ENCODE measurements at regions not wholly inside any gene's neighbourhood (a gene's known extent, or its start where the extent isn't known, plus 50 kb on each side); places are given as distances from the start of the nearest gene placed in this dataset.

DNA sequence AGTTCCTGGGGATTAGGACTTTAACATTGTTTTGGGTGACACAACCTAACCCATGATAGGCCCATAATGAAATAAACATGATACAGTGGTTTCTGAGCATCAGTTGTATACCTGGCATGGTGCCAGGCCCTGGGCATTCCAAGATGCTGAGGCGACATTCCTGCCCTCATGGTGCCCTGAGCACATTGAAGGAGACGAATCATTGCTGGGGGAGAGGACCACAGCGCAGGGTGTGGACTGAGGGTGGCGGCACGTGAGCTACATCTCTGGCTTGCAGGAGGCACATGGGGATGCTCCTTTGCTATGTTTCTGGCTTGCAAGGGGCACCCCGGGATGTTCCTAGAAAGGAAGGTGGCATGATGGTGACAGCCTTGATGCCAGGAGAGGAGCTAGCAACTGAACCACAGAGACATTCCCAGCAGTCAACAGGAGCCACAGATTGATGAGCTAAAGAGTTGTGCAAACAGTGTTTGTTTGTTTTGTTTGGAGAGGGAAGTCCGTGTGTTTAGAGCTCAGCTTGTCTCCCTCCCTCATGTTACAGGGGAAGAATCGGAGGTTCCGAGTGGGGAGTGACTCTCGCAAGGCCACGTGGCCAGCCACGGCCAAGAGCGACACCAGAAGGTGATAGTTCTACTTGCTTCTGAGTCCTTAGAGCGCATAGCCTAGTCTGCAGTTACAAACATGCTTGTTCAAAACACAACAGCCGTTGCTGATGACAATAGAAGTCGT is 106.4 kb downstream of the MIAT start:
- TF ChIP-seq, protein P1, sequence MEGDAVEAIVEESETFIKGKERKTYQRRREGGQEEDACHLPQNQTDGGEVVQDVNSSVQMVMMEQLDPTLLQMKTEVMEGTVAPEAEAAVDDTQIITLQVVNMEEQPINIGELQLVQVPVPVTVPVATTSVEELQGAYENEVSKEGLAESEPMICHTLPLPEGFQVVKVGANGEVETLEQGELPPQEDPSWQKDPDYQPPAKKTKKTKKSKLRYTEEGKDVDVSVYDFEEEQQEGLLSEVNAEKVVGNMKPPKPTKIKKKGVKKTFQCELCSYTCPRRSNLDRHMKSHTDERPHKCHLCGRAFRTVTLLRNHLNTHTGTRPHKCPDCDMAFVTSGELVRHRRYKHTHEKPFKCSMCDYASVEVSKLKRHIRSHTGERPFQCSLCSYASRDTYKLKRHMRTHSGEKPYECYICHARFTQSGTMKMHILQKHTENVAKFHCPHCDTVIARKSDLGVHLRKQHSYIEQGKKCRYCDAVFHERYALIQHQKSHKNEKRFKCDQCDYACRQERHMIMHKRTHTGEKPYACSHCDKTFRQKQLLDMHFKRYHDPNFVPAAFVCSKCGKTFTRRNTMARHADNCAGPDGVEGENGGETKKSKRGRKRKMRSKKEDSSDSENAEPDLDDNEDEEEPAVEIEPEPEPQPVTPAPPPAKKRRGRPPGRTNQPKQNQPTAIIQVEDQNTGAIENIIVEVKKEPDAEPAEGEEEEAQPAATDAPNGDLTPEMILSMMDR (IDR thresholded peaks at IDR 0.05) = no peak
- no peak for TF ChIP-seq EZH2 (IDR thresholded peaks at IDR 0.05; ENCODE audit: borderline replicate concordance, insufficient read depth, low read depth, low read length, poor library complexity, severe bottlenecking)
